Caco-2 (cell line): ENCODE measurements at regions not wholly inside any gene's neighbourhood (a gene's known extent, or its start where the extent isn't known, plus 50 kb on each side); places are given as distances from the start of the nearest gene placed in this dataset.

ENCODE experiments used
- BruUV-seq: library from RNA; stranded (reverse); fragments of 400-500 nt; replicated peaks from 2 replicates; lab custom pipeline; 2021; lab: Mats Ljungman, UMichigan
- CTCF ChIA-PET: fragments of 300-600 bp; sonication (Branson Sonifier 250); formaldehyde crosslinking; loops from one replicate; lab custom pipeline; 2022; ENCODE audit warnings: antibody characterized with exemption; lab: Charles Lee
- POLR2A ChIA-PET: fragments of 300-600 bp; sonication (Branson Sonifier 250); formaldehyde crosslinking; loops from one replicate; lab custom pipeline; 2022; ENCODE audit warnings: antibody characterized with exemption; lab: Charles Lee
- DNase-seq, 2 experiments: peaks; one replicate each; pipeline versions ENCODE4 v3.0.0 to v3.0.0-alpha.2; 2020 to 2022
- H3K27me3 ChIP-seq: replicated peaks from 2 replicates; pipeline ENCODE4 v1.6.0; 2011; ENCODE audit warnings: low read length; ENCODE audit not compliant: control insufficient read depth, insufficient read depth
- H3K36me3 ChIP-seq: 2 replicates; pipeline ENCODE4 v1.5.1; 2011; ENCODE audit warnings: low read length; ENCODE audit not compliant: control insufficient read depth, insufficient read depth
- H3K4me1 ChIP-seq: fragments of 250-450 bp; sonication (Bioruptor Pico); 2 replicates; pipeline ENCODE4 v1.5.1; 2020; ENCODE audit warnings: mild to moderate bottlenecking
- H3K4me3 ChIP-seq: 2 replicates; pipeline ENCODE4 v1.5.1; 2011; ENCODE audit warnings: low read depth, mild to moderate bottlenecking, control low read depth, low read length
- H3K9me3 ChIP-seq: fragments of 250-450 bp; sonication (Bioruptor Pico); 2 replicates; pipeline ENCODE4 v1.5.1; 2020; ENCODE audit warnings: mild to moderate bottlenecking, moderate library complexity
- H3K27ac Mint-ChIP-seq: one replicate; pipeline ENCODE4 v1.8.0; 2022; ENCODE audit warnings: mixed read lengths; ENCODE audit not compliant: unreplicated experiment
- H3K27me3 Mint-ChIP-seq: one replicate; pipeline ENCODE4 v1.8.0; 2022; ENCODE audit warnings: mixed read lengths; ENCODE audit not compliant: insufficient read depth, unreplicated experiment
- H3K36me3 Mint-ChIP-seq: one replicate; pipeline ENCODE4 v1.8.0; 2022; ENCODE audit warnings: mild to moderate bottlenecking, mixed read lengths; ENCODE audit not compliant: insufficient read depth, unreplicated experiment
- H3K4me1 Mint-ChIP-seq: one replicate; pipeline ENCODE4 v1.8.0; 2022; ENCODE audit warnings: low read depth, mixed read lengths; ENCODE audit not compliant: unreplicated experiment
- H3K4me3 Mint-ChIP-seq: one replicate; pipeline ENCODE4 v1.8.0; 2022; ENCODE audit warnings: mild to moderate bottlenecking, moderate library complexity, mixed read lengths; ENCODE audit not compliant: unreplicated experiment
- H3K9me3 Mint-ChIP-seq: one replicate; pipeline ENCODE4 v1.8.0; 2022; ENCODE audit warnings: mixed read lengths; ENCODE audit not compliant: unreplicated experiment
- intact Hi-C: fragments of 100-400 bp; cut with micrococcal nuclease; formaldehyde crosslinking; loops from one replicate; pipeline ENCODE4 v1.10.0; 2022; ENCODE audit not compliant: unreplicated experiment
- TF ChIP-seq, protein P1 (sequence below), 2 experiments: fragments of 200-600 bp in 1 of 2; IDR thresholded peaks; 1 replicate in 1 of 2; 2 replicates in 1 of 2; pipeline versions ENCODE4 v1.5.1 to v1.8.0; 2011 to 2022; ENCODE audit warnings: antibody characterized with exemption in 1 of 2, control low read depth in 1 of 2, inconsistent platforms in 1 of 2, low read depth in 1 of 2, low read length in 1 of 2, mild to moderate bottlenecking in 1 of 2, moderate library complexity in 1 of 2; ENCODE audit not compliant: insufficient read depth in 1 of 2, severe bottlenecking in 1 of 2, unreplicated experiment in 1 of 2

DNA sequence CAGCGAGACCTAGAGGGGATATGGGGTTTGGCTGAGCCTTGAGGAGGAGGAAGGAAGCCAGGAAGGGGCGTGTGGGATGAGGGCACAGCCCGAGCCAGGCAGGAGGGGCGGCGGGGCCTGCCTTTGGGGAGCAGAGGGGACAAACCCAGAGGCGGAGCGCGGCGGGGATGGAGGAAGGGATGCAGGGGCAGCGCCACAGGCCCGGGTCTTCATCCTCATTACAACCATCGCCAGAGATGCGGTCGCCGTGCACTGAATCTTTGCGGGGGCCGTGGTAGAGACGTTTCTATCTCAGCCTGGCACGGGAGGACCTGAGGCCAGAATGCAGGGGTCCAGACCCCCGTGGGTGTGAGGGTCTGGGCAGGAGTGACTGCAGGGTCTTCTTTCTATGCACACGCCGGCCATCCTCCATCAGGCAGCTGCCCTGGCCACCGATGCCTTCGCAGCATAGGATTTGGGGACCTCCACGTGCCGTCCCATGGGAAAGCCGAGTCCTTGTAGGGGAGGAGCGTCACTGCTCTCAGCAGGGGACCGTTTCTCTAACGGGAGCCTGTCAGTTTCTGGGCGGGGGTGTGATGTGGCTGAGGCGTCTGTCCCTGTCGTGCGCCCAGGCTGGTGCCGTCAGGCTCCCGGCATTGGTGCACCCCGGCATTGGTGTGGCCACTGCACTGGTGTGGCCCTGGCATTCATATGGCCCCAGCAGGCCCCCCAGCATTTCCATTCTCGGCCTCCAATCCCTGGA, 1267.9 kb downstream of the BRD1 start:
- TF ChIP-seq, protein P1, sequence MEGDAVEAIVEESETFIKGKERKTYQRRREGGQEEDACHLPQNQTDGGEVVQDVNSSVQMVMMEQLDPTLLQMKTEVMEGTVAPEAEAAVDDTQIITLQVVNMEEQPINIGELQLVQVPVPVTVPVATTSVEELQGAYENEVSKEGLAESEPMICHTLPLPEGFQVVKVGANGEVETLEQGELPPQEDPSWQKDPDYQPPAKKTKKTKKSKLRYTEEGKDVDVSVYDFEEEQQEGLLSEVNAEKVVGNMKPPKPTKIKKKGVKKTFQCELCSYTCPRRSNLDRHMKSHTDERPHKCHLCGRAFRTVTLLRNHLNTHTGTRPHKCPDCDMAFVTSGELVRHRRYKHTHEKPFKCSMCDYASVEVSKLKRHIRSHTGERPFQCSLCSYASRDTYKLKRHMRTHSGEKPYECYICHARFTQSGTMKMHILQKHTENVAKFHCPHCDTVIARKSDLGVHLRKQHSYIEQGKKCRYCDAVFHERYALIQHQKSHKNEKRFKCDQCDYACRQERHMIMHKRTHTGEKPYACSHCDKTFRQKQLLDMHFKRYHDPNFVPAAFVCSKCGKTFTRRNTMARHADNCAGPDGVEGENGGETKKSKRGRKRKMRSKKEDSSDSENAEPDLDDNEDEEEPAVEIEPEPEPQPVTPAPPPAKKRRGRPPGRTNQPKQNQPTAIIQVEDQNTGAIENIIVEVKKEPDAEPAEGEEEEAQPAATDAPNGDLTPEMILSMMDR (IDR thresholded peaks at IDR 0.05; ENCODE audit: insufficient read depth in 1 of 2, low read depth in 1 of 2, low read length in 1 of 2, severe bottlenecking in 1 of 2, unreplicated experiment in 1 of 2), result no peak
- no TSS peak for BruUV-seq
- Mint-ChIP-seq H3K4me3 (no peak overlapping the region), H3K27ac (no peak overlapping the region), H3K9me3 (no peaks in the 10 kb centered on the region), H3K4me1 (no peaks in the 10 kb centered on the region), H3K36me3 (no peaks in the 10 kb centered on the region), H3K27me3 (no peaks in the 10 kb centered on the region)
- ChIA-PET POLR2A (no interaction called here), CTCF (no interaction called here)
- no peaks in the 10 kb centered on the region for H3K4me1 ChIP-seq
- H3K9me3 ChIP-seq, result no peaks in the 10 kb centered on the region
- no peak for DNase-seq
- intact Hi-C loops, result no loop called here
- no peak overlapping the region for H3K4me3 ChIP-seq
- no peaks in the 10 kb centered on the region for H3K27me3 ChIP-seq
- H3K36me3 ChIP-seq, result no peaks in the 10 kb centered on the region

DNA sequence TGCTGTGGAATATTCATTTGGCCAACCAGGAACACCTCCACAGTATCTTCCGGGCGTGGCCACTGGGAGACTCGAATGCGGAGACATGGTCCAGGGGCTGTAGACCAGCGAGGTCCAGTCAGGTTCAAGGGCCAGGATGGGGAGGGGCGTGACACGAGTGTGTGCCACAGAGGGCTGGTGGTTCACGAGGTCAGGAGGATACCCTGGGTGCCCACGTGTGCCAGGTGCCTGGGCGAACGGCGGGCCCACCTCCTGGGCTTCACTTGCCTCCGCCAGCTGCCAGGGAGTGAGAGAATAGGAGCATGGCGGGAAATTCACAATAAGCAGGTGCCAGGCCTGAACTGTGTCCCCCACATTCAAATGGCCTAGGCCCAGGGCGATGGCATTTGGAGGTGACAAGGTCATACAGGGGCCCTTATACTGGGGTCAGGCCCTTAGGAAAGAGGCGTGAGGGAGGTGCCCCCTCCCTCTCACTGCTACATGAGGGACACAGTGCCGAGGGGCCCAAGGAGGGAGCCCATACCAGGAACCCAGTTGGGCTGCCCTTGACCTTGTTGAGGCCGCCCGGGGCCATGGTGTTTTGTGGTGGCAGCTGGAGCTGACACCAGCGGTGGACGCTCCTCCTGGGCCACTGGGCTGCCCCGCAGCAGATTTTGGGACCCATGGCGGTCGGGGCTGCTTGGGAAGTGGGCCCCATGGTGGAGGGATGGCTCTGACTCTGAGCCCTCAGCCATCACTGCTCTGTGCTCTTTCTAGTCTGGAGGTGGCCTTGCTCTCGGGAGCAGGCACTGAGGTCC, 1268.9 kb downstream of the BRD1 start:
- no TSS peak for BruUV-seq
- no peaks in the 10 kb centered on the region for H3K9me3 Mint-ChIP-seq
- TF ChIP-seq, protein P1 (IDR thresholded peaks at IDR 0.05; ENCODE audit: insufficient read depth in 1 of 2, low read depth in 1 of 2, low read length in 1 of 2, severe bottlenecking in 1 of 2, unreplicated experiment in 1 of 2), result no peak
- H3K36me3 Mint-ChIP-seq, result no peaks in the 10 kb centered on the region
- H3K27me3 Mint-ChIP-seq, result no peaks in the 10 kb centered on the region
- intact Hi-C loops, result no loop called here
- no peaks in the 10 kb centered on the region for H3K36me3 ChIP-seq
- H3K4me3 ChIP-seq, result no peak overlapping the region
- H3K4me3 Mint-ChIP-seq, result no peak overlapping the region
- DNase-seq, result no peak
- no peaks in the 10 kb centered on the region for H3K27me3 ChIP-seq
- no peak overlapping the region for H3K27ac Mint-ChIP-seq
- H3K4me1 Mint-ChIP-seq, result no peaks in the 10 kb centered on the region
- no peaks in the 10 kb centered on the region for H3K9me3 ChIP-seq
- CTCF ChIA-PET, result no interaction called here
- POLR2A ChIA-PET, result no interaction called here
- H3K4me1 ChIP-seq, result no peaks in the 10 kb centered on the region

DNA sequence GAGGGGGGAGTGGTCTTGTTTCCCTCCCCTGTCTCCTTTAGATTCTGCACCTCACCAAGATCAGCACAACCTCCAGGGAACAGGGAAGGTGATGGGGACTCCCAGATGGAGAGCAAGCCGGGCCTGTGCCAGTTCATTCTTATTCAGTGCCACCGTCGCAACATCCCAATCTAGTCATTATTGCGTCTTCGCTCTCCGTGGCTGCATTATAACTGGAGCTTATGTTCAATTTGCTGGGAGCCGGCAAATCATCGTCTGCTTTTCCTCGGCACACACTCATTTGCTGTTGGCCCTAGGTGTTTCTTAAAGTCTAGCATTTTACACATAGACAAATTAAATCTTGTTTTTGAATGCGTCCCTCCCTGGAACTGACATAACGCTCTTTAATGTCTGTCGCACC, 1269.7 kb downstream of the BRD1 start:
- H3K9me3 ChIP-seq, result no peaks in the 10 kb centered on the region
- Mint-ChIP-seq H3K9me3 (no peaks in the 10 kb centered on the region), H3K27ac (no peak overlapping the region), H3K4me1 (no peaks in the 10 kb centered on the region), H3K27me3 (no peaks in the 10 kb centered on the region), H3K36me3 (no peaks in the 10 kb centered on the region), H3K4me3 (no peak overlapping the region)
- no peak for DNase-seq
- H3K27me3 ChIP-seq, result no peaks in the 10 kb centered on the region
- H3K36me3 ChIP-seq, result no peaks in the 10 kb centered on the region
- TF ChIP-seq, protein P1 (IDR thresholded peaks at IDR 0.05; ENCODE audit: insufficient read depth in 1 of 2, low read depth in 1 of 2, low read length in 1 of 2, severe bottlenecking in 1 of 2, unreplicated experiment in 1 of 2), result no peak
- no peak overlapping the region for H3K4me3 ChIP-seq
- BruUV-seq, result no TSS peak
- ChIA-PET CTCF (no interaction called here), POLR2A (no interaction called here)
- intact Hi-C loops, result no loop called here
- no peaks in the 10 kb centered on the region for H3K4me1 ChIP-seq
